HG03108 (cell line): ENCODE measurements at regions not wholly inside any gene's neighbourhood (a gene's known extent, or its start where the extent isn't known, plus 50 kb on each side); places are given as distances from the start of the nearest gene placed in this dataset.
"Not testable (repeated sequence)": the region's sequence is repeated elsewhere in the genome, so short reads cannot be mapped to it uniquely, and the experiment has no call there.

Experiments used
- ATAC-seq: cut with Tn5 transposase; IDR thresholded peaks from one replicate; pipeline ENCODE4 v1.9.1; 2021; ENCODE audit warnings: moderate library complexity; ENCODE audit not compliant: unreplicated experiment

DNA sequence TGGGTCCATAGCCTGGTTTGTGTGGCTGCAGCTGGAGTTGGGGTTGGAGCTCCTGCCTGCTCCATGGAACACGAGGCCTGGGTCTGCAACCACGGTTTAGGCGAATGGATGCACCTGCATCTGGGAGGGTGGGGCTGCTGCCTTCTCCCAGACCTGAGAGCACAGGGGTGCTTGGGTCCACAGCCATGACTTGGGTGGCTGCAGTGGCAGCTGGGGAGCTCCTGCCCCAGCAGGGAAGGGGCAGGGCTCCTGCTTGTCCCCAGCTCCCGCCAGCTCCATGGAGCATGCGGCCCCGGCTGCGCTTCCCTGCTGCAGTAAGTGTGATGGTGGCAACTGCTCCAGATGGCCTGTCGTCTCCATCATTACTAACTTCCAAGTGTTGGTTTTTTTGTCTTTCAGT is 571.1 kb upstream of the LRRN3 start:
- ATAC-seq = no peak

DNA sequence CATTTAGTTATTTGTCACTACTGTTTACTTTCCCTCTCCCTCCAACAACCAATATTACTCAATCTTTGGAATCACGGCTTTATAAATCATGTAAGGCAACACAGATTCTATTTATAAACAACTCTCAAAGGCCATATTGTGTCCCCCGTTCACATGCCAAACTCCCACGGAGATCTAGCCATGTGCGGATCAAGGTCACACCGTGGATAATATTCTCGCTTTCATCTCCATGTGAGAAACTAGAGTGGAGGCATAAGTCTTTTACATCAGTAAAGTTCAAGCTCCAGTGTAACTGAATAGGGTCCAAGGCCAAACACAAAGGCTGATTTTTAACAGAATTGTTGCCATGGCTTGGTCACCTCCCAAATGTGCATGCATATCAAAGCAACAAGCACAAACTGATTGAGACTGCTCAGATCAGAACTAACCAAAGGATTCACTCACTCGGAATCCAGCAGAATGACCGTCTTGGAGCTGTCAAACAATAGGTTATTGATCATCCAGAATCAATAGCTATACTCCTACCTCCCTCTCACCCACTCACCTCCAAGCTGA is 569.5 kb upstream of the LRRN3 start:
- ATAC-seq = no peak

DNA sequence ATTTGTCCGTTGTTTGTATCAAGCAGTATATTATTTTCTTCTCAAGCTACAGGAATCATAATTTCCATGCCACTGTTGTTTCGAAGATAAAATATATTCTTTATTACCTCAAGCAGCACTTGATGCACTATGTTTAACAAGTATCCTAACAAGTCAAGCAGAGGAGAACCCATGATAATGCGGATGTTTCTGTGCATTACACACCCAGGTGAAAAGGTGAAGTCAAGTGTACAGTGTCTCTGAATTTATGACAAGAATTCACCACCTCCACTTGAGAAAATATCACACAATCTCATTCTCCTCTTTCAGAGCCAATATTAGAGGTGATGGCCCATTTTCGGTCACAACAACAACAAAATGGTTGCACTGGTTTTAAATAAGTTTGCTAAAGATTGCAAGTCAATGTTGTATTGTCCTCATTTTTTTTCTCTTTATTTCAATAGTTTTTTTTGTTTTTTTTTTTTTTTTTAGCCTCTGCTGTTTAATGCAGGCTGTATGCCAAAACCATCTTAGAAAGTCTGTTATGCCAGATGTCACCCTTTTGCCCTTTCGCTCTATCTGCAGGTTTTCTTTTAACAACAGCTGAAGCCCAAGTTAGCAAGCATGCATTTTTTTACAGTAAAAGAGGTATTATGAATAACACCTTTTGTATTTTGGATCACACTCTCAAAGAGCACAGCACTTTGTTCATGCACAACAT is 568.7 kb upstream of the LRRN3 start:
- ATAC-seq = no peak

DNA sequence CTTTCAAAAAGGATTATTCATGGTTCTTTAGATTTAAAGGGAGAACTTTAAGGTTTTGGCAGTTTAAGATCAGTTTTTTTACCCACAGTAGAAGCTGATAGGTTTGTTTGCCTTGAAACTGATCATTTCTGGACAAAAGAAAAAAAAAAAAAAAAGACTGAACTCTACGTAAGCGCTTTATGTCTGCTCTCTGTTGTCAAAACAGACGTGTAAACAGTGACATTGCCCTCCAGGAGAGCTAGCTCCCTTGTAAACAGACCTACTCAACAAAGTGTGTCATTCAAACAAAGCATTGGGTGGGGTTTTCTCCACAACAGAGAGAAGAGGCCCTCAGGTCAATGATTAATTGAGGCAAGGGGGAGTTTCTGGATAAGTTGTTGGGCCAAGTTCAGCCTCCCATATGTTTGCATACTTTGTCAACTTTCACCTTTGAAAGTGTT is 568.1 kb upstream of the LRRN3 start:
- no peak for ATAC-seq

DNA sequence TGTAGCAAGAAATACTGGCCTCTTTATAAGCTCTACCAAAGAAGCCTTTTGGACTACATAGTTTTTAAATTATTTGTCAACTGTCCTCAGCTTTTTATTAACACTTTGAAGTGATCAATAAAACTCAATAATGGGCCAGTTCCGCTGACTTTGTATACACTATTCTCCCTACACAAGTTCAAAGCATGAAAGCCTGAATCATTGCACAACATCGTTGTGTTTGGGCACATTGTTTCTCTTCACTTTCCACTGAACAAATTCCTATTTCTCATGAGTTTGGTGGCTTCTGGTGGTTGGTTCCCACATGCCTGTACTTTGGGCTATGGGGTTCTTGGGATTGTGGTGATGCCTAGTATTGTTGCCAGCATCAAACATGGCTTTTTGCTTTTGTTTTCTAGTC is 561.8 kb upstream of the LRRN3 start:
- no peak for ATAC-seq

DNA sequence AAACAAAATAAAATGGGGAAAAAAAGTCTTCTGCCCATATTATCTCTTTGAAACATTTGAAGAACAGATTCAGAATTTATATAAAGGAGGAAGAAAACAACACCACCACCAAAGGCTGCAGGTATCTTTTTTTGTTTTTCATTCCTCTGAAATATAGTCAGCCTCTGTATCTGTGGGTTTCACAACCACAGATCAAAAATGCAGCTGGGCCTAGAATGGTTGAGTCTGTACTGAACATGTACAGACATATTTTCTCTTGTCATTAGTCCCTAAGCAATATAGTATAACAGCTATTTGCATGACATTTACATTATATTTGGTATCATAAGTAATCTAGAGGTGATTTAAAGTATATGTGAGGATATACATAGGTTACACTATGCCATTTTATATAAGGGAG is 559.7 kb upstream of the LRRN3 start:
- no peak for ATAC-seq

DNA sequence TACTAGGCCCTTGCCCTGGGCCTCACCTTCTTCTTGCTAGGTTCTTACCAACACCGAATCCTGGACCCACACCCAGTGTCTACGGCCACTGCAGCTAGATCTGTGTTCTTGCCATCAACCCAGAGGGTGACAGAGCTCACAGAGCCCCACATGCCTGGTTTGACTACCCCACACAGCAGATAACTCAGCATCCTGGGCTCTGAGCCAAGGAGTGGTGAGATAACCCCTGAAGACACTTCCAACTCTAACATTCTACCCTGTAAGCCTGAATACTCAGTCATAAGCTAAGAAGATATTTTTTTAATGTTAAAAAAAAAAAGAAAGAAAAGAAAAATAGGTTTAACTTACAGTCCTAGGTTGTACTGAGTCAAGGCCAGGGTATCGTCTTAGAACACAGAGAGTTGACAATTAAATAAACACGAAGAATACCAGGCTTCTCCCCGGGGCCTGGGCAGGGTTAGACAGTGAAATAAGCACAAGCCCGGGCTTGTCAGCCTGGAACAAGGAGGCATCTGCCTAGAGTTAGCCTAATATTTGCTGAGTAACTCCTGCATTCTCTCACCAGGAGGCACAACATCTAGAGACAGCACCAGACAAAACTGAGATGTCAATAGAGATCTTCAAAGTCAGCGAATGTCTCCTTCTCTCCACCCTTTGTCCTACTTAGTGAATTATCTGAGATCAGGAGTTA is 556.5 kb upstream of the LRRN3 start:
- no peak for ATAC-seq

DNA sequence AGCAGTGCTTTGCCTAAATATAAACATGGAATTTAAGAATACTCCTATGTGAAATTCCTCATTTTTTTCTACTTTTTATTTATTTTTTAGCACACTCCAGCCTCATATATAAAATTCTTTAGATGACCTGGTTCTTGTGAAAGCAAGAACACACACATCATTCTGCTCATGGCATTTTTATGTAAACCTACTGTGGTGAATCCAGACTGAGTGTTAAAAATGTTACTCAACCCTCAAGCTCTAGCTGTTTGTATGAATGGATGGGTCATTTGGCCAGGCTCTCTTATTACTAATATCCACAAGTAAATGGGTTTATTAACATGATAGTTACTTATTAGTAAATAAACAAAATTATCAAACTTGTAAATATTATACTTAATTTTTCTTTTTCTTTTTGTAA is 551.7 kb upstream of the LRRN3 start:
- no peak for ATAC-seq

DNA sequence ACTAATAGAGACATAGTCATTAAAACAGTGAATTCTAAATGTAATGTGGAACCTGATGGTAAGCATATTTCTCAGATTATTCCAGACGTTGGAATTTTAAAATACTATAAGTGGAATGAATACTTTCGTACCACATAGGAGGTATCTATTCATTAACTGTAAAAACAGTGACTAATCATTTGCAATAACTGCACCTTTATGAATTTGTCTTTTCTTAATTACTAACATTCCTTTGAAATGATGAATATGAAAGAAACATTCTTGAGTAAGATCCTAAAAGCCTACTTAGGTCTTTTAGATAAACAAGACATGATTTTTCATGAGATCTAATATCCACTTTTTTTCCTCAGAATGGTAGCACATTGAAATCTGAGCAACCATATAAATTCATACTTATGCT is 549.0 kb upstream of the LRRN3 start:
- no peak for ATAC-seq

DNA sequence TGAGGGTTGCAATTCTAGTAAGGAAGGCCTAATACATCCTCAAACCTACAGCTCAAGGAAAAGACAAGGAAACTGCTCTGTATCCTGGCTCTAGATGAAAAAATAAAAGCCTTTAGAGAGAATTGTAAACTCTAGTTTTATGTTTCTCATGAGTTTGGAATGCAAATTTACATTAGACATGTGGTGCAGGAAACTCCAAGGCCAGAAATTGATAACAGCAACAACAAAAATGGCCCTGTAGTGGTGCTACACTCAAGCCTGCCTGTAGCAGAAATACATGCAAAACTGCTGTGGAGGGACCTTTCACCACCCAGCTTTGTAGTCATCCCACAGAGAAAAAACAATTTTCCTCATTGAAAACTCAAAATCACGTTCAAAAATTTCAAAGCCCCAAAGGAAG is 546.7 kb upstream of the LRRN3 start:
- ATAC-seq = no peak

DNA sequence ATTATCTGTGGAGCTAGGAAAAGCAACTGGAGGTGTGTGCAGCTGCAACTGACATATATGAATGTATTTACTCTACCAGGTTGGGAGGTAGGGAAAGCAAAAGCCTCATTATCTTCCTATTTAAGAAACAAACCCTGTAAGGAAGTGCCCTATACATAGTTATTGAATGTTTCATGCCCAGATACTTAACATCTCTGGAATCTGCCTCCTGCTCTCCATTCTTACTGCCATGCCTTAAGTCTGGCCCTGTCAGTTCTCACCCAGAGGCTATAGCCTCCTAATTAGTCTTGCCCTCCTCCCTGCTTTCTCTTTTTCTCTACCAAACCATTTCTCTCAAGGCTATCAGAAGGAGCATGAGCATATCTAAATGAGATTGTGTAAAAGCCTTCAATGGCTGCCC is 542.6 kb upstream of the LRRN3 start:
- no peak for ATAC-seq

DNA sequence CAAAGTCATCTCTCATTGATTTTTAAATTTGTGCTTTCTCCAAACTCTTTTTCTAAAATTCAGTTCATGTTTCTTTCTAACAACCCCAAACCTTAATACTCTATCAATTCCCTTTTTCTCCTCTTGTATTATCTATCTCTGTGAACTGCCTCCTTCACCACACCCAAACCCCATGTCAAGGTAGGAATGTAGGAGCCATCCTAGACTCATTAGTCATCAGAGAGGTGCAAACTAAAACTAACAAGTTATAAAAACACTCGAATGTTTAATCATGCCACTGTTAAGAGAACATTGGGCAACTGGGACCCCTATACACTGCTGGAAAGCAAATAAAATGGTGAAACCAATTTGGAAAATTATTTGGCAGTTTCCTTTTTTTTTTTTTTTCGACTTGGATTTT is 533.8 kb upstream of the LRRN3 start:
- ATAC-seq = no peak

DNA sequence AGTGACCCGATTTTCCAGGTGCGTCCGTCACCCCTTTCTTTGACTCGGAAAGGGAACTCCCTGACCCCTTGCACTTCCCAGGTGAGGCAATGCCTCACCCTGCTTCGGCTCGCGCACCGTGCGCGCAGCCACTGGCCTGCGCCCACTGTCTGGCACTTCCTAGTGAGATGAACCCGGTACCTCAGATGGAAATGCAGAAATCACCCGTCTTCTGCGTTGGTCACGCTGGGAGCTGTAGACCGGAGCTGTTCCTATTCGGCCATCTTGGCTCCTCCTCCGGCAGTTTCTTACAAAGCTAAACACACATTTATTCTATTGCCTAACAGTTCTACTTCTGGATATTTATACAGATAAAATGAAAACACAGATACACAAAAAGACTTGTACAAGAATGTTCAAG is 527.6 kb upstream of the LRRN3 start:
- ATAC-seq = not testable (repeated sequence)

DNA sequence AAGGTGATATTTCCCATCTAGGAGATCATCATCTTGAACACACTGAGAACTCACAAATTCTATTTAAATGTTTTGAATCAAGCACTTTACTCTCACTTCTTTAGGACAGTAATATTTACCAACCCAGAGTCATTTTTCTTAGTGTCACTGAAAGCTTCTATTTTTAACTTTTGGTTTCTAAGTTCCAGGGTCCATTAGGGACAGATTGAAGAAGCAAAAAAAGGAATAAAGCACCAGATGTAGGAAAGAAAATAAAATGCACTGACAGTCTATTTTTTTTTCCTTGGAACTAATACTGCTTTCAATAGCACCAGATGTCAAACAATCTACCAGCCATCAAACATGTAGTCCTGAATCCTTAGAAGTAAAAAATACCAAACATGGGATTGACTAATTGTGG is 526.7 kb upstream of the LRRN3 start:
- no peak for ATAC-seq

DNA sequence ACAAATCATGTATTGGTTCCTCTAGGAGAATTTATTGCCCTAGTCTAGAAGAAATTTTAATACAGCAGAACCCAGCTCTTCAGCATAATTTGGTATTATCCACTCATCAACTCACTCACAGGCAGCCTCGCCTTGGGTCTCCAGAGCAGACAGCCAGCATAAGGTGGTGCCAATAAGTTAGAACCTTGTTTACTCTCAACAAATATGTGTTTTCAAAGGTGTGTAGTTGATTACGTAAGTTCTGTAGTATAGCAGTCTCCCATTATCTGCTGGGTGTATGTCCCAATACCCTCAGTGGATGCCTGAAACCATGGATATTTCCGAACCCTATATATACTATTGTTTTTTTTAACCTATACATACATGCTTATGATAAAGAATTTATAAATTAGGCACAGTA is 522.5 kb upstream of the LRRN3 start:
- ATAC-seq = no peak

DNA sequence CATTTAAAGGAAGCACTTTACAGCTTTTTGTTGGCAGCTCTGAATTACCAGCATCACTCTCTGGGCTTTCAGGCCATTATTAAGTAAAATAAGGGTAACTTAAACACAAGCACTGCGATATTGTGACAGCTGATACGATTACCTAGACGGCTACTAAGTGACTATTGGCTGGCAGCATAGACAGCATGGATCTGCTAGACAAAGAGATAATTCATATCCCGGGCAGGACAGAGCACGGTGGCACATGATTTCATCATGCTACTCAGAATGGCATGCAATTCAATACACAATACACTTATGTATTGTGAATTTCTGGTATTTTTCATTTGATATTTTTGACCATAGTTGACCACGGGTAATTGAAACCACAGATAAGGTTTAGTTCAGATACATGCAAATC is 522.0 kb upstream of the LRRN3 start:
- no peak for ATAC-seq

DNA sequence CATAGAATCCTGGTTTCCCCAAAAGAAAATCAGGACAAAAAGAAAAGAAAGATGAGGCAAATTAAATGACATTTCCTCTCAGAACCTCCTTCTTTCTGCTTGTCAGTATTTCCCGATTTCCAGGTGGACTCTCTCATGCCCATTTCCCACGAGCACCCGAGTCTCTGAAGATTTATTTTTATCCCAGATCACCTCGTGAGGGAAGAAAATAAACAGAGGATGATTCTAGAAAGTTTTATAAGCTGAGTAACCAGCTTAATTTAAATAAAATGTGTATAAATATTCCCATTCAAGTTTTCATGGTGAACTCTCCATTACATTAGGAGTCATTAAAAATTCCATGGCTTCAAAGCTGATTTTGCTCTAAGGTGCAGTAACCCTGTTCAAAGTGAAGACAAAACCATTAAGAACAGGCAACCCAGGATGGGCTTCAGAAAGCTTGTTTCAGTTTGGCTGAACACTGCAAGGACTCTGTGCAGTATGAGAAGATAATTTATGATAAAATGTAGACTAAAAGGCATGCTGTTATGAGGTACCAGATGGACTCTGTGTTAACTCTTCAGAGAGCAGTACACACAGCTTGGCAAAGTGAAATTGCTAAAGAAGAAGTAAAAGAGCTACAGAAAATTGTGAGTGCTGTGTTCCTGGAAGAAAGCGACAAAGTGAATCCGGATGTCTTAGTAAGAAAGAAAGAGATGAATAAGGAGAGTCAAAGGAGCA is 521.3 kb upstream of the LRRN3 start:
- ATAC-seq = no peak

DNA sequence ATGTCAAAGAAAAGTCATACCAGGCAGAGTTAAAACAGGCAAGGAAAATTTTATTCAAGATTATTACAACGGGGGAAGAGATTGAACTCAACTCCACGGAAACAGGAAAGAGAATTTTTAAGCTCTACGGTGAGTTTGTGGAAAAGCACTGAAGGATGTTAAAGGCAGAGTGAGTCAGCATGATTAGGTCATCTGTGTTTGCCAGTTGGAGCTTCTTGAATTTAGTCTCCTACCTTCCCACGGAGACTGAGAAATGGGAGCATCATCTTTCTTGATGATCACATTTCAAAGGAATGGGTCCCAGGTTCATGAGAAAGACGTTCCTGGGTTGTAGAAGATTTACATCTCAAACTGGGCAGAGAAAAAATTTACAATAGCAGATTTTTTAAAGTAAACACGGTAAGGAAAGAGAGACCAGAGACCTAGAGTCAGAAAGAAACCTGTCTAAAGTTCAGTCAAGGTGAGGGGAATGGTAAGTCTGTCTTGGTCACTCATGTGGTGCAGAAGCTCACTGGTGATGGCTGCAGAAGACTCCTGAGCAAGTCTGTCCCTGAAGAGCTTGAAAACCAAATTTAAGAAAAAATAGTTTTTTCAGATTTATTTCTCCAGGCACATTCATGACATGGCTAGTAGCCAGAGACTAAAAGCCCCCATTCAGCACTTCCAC is 516.9 kb upstream of the LRRN3 start:
- no peak for ATAC-seq

DNA sequence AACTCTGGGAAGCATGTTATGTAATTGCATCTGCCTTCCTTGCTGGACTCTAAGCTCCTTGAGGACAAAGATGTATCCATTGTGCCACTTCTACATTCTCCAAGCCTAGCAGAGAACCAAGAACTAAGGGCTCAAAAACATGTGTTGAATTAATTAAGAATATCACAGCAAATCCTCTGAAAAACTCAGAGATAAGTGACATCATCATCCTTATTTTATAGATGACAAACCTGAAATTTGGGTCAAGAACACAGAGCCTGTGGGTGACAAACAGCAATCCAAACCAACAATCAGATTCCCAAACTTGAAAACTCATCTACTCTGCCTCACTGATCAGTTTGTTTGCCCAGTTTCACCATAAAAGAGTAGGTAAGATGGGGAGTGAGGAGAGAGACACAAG is 503.6 kb upstream of the LRRN3 start:
- no peak for ATAC-seq

DNA sequence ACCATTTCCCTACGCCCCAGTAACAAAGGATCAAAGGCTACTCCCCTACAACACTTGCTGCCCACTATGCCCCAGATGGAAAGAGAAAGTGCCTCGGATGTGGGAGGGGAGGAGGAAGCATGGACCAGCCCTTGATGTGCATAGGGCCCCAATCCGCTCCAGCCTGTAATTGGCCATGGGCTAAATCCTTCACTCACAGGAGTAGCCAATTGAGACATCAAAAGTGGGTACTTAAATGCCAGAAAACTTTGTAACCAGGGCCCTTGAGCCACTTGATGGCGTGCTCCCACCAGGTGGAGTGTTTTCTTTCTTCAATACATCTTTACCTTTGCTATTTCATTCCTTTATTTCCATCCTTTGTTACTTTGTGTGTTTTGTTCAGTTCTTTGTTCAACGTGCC is 500.5 kb upstream of the LRRN3 start:
- ATAC-seq = no peak

DNA sequence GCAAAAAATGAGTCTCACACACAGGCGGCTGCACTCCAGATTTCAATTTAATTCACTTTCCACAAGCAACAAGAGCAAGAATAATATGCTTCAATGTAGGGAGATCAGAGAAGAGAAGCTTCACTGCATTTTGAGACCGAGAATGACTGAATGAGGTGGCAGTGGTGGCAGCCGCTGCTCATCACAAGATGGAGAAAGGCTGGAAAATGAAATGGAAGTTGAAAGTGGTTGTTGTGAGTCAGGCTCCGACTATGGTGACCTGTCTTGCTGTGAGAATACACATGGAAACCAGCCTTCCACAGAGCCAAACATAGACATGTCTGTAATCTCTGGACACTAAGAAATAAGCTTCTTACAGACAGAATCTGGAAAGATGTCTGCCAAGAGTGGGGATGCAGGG is 499.6 kb upstream of the LRRN3 start:
- no peak for ATAC-seq
